ENCODE measurements at regions not wholly inside any gene's neighbourhood (a gene's known extent, or its start where the extent isn't known, plus 50 kb on each side); places are given as distances from the start of the nearest gene placed in this dataset.

DNA sequence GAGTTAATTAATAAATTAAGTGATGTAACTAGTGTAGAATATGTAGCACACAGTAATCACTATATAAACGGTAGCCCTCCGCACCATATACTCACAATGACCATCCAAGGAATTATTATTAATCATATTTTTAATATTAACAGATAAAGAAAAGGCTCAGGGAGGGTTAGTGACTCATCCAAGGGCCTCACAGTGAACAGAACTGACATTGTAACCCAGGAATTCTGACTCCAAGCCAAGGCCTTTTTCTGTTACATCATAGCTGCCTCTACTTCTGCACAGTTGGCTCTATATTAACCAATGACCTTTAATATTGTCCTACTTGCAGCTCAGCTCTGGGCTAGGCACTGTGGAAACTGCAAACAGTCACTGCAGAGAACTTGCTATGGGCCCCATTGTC, 117.5 kb upstream of the SIRPG start:
- TF ChIP-seq, protein P1, sequence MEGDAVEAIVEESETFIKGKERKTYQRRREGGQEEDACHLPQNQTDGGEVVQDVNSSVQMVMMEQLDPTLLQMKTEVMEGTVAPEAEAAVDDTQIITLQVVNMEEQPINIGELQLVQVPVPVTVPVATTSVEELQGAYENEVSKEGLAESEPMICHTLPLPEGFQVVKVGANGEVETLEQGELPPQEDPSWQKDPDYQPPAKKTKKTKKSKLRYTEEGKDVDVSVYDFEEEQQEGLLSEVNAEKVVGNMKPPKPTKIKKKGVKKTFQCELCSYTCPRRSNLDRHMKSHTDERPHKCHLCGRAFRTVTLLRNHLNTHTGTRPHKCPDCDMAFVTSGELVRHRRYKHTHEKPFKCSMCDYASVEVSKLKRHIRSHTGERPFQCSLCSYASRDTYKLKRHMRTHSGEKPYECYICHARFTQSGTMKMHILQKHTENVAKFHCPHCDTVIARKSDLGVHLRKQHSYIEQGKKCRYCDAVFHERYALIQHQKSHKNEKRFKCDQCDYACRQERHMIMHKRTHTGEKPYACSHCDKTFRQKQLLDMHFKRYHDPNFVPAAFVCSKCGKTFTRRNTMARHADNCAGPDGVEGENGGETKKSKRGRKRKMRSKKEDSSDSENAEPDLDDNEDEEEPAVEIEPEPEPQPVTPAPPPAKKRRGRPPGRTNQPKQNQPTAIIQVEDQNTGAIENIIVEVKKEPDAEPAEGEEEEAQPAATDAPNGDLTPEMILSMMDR (conservative IDR thresholded peaks at IDR 0.05; ENCODE audit: low read depth, low read length): no peak
- TF ChIP-seq EZH2phosphoT487 (IDR thresholded peaks at IDR 0.05; ENCODE audit: borderline replicate concordance, low read length): no peak
- no peak for TF ChIP-seq EZH2 (IDR thresholded peaks at IDR 0.05; ENCODE audit: low read length, unreplicated experiment)

All from PC-3 (cell line).